ENCODE measurements at regions not wholly inside any gene's neighbourhood (a gene's known extent, or its start where the extent isn't known, plus 50 kb on each side); places are given as distances from the start of the nearest gene placed in this dataset.

GRCh38 chr10:28912017-28912783, 234.9 kb downstream of the BAMBI start:
- no peak for TF ChIP-seq CTCF (IDR thresholded peaks at IDR 0.05)
- no peak for TF ChIP-seq POLR2A (IDR thresholded peaks at IDR 0.05)

All from heart left ventricle (tissue), 13 donors.